DMS114 treated with DMSO at 0.1 percent for 48 hours (cell line): ENCODE measurements at regions not wholly inside any gene's neighbourhood (a gene's known extent, or its start where the extent isn't known, plus 50 kb on each side); places are given as distances from the start of the nearest gene placed in this dataset.

Experiments used
- DNase-seq: peaks from one replicate; lab custom pipeline; 2025; ENCODE audit not compliant: unreplicated experiment; lab: John Stamatoyannopoulos, UW

DNA sequence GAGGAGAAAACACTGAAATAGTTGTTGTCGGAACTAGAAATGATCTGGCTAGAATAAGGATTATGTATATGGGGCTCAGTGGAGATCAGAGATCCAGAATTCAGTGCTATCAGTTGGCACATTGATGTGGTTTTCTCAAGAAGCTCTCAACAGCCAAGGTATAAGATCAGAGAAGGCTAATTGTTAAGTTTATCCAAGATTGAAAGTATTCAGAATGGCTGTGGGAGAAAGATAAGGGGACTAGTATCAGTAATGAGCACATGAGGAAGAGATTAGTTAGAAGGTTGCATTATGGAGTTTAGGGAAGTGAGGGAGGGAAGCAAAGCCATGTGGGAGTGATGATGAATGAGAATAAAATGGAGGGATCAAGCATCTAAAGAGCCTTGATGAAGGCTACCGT is 128.1 kb upstream of the MIS18BP1 start:
- no peak for DNase-seq

DNA sequence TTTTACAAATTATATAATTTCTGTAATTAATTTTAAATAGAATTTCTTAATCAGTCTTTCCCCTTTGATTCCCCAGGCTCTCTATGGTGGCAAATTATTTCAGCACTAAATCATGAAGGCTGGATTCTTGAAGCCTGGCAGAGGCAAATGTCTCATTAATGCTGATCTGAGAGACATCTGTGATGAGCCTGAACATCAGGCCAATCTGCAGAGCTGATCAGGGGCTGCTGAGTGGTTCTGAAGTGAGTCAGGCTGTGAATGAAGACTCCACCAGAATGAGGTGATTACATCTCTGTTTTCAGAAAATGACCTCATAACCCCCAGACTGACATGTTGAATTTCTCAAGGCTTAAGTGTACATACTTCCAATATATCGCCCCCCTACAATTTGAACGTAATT is 124.2 kb upstream of the MIS18BP1 start:
- no peak for DNase-seq

DNA sequence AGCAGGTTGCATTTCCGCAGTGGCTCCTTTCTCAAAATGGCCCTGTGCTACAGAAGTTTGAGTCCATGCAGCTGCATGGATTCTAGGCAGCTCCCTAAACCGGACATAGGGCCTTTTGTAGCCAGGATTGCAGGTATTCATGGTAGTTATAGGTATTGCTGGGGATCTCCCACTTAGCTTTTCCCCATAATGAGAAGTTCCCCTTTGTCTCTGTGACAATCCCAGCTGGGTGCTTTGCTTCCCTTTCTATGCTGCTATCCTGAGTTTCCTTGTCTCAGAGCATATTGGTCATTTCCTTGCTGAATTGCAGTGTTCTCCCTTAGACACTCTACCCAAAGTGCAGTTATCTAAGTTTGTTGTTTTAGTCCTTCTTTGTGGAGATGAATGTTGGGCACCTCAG is 120.9 kb upstream of the MIS18BP1 start:
- no peak for DNase-seq

DNA sequence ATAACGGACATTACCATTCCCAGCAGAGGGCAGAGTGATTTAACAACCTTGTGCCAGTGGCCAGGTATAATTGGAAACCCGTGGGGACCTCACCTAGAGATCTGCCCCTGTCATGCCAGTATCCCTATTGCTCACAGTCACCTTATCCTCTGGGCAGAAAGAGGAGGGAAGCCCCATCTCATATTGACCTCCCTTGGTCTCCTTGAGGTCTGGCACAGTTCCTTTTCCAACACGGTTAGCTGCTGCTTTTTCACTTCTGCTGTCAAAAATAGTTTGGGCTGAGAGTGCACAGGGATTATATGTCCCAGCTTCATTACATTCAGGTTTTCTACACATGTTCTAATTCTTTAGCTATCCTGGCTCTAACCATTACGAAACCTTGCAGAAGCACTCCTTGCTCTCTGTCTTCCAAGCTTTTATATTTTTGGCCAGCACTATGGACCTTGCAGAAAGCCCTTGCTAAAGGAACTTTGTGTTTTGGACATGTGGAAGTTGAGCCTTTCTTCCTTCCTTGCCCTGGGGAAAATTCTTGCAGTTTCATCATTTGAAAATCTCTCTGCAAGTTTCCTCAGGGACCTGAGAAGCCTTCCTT is 111.7 kb upstream of the MIS18BP1 start:
- no peak for DNase-seq

DNA sequence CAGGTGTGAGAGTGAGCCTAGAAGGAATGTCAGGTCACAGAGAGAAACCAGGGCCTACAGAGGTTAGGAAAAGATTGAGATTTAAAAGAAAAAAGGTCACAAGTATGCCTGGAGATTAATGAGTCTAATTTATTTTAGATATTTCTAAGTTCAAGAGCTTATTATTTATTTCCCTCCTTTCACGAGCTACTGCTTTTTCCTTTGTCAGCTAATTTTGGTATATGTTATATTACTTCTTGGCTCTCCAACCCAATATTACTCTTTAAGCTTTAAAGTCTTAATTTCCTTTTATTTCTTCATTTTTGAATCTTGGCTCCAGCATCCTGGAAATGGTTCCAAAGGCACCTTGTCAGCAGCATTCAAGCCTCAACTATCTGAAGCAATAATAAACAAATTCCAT is 109.5 kb upstream of the MIS18BP1 start:
- no peak for DNase-seq

DNA sequence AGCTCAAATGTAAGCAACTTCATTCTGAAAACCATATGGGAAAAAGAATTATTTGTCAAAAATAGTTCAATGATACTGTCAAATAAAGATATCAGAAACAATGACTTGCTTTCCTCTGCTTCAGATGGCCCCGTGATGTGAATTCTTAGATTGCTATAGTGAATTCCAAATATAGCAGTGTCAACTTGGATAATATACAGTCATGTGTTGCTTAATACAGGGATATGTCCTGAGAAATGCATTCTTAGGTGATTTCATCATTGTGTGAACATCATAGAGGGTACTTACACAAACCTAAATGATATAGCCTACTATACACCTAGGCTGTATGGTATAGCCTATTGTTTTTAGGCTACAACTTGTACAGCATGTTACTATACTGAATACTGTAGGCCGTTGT is 108.7 kb upstream of the MIS18BP1 start:
- no peak for DNase-seq

DNA sequence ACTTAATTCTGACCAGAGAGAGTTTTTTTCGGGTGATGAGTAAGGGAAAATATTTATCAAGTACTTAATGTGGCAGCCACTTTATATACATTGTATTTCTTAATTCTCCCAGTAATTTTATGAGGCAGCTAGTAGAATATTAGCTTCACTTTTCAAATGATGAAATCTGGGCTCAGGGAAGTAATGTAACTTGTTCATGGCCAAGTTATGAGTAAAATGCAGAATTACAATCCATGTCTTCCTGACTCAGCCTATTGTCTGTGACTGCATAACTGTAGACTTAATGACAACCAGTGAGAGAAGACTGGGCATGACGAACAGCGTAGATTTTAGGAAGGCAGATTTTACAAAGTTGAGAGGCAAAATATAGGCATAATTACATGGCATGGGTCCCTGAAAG is 106.7 kb upstream of the MIS18BP1 start:
- no peak for DNase-seq

DNA sequence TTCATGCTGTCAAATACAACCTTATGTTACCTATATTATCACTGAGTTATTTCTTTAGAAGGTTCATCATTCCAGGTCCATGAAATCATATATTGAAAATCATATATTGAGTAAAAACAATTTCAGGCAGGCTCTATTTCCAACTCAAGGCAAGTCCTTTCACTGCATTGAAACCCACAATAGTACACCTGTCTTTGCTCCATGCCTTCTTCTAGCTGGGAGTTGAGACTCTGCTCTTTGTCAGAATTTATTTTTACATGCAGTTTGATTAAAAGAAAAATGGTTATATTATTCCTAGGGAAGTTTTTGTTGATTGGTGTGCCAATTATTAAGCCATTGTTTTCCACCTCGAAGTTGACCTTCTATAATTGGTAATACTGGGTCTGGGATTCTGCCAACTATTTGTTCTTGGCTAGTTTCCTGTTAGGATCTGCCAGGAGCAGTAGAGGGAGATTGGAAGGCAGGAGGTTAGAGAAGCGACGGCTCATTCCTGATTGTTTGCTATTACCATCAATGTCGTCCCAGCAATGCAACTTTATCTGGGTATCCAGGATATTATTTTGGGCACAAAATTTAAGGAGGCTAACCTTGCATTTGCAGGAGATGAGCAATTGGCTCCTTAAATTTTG is 79.5 kb upstream of the MIS18BP1 start:
- no peak for DNase-seq

DNA sequence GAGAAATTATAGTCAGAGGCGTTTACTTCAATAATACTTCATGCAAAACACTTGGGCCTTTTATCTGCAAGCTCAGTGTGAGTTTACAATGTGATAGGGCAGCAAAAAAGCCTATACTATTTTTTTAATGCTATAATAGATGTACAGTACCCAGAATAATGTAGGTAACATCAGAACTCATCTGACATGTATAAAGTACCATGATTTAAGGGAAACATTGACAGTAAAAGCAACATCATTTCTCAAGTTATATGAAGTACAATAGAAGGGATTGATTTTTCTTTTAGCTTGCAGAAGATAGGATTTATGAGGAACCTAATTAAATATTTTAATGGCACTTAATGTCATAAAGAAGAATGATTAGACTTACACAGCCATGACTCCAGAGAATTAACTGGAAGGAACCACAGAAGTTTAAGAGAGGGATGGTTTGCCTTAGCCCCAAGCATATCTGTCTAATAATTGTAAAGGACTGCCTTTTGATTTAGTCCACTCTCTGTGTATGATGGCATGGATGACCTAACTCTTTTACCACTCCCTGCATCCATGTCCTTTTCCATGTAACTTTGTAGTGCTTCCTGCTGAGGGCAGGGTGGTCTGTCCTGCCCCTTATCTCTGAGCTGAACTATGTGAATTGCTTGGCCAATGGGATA is 55.9 kb upstream of the MIS18BP1 start:
- no peak for DNase-seq
